GM19025 (cell line): ENCODE measurements at regions not wholly inside any gene's neighbourhood (a gene's known extent, or its start where the extent isn't known, plus 50 kb on each side); places are given as distances from the start of the nearest gene placed in this dataset.
"Not testable (repeated sequence)": the region's sequence is repeated elsewhere in the genome, so short reads cannot be mapped to it uniquely, and the experiment has no call there.

Source experiments
- ATAC-seq: cut with Tn5 transposase; IDR thresholded peaks from one replicate; pipeline ENCODE4 v1.9.1; 2021; ENCODE audit warnings: mild to moderate bottlenecking, low read depth, moderate library complexity; ENCODE audit not compliant: unreplicated experiment

GRCh38 chr10:85080934-85081333 is 752.5 kb downstream of the CCSER2 start:
- no peak for ATAC-seq

GRCh38 chr10:85098835-85099521 is 770.6 kb downstream of the CCSER2 start:
- no peak for ATAC-seq

DNA sequence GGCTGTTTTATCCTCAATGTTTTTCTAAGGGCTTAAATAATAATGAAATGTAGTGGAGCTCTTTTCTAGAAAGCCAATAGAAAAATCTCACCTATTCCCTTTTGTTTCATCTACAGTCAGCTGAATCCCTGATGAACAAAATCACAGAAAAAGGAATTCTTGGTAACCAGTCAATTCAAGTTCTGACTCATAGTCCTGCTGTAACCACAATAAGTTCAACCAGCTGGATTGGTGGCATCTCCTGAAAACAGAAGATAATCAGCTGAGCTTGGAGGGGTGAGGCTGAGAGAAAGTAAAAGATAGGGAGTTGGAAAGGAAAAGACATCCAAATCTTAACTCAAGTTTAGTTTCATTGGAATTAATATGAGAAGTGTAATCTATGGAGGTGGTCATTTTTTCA is 772.1 kb downstream of the CCSER2 start:
- no peak for ATAC-seq

GRCh38 chr10:85105614-85106255 is 777.3 kb downstream of the CCSER2 start:
- ATAC-seq: no peak

DNA sequence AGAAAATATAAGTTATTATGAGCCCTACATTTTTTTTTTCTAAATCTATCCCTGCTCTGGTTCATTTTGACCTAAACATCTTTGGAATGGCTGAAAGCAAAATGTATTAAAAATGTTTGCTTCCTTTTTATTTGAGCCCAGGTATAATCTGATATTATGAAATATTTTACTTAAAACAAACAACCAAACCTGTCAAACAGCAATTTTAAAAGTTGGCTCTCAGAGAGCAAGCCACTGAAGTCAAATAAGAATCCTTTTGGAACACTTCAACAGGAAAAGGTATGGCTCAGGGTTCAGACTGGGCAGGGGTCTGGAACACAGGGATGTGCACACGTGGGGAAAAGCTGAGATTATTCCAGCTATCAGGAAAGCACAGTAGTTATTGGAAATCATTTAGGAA is 782.9 kb downstream of the CCSER2 start:
- no peak for ATAC-seq

DNA sequence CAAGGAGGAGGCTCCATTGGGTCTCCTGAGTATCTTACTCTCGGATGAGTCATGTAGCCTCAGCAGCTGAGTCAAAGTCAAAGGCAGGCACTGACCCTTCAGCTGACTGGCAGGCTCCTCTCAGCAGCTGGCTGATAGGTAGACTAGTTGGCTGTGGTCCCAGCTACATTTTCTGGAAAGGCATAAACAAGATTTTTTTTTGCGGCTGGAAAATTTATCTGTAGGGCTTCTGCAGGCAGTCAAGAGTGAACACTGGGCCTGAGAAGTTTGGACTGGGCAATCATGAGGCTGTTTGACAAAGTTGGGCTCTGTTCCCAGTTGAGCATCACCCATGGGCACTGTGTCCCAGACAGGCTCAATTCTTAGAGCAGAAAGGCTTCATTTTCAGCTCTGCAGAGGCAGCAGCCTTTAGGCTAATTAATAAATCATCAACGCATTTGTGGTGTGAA is 796.2 kb downstream of the CCSER2 start:
- no peak for ATAC-seq

DNA sequence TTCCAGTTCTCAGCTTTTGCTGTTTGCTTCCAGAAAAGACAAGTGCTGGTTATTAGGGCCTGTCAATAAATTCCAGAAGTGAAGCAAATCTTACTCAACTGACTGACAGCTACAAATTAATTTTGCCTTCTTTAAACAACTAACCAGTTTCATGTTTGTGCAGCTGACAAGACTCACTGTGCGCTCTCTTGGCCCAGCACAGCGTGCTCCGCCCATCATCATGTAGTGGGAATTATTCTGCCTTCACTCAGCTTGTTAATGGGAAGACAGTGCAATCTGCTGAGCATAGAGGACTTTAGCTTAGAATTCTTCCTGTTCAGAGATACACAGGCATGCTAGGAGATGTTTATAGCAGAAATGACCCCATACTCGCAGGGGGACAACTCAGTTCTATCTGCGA is 808.9 kb downstream of the CCSER2 start:
- ATAC-seq: no peak

GRCh38 chr10:85138046-85138445 is 809.7 kb downstream of the CCSER2 start:
- ATAC-seq: no peak

GRCh38 chr10:85139124-85139523 is 810.7 kb downstream of the CCSER2 start:
- ATAC-seq: no peak

- not testable (repeated sequence) for ATAC-seq
Measured at GRCh38 chr10:85141520-85141919, 813.1 kb downstream of the CCSER2 start.

DNA sequence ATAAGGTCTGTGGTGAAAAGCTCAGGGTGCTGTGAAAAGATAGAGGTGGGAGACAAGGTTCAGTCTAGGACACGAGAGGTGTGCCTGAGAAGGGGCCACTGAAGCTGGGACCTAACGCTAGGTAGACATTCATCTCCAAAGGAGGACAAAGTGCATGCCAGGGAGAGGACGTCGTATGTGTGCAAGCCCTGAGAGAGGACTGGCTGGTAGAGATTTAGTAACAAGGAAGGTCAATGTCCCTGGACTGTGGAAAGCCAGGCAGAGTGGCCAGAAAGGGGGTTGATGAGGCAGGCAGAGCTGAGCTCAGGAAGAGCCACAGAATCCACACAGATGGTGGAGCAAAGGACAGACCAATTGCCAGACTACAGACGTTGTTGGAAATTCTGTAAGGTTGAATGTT is 817.6 kb downstream of the CCSER2 start:
- no peak for ATAC-seq

DNA sequence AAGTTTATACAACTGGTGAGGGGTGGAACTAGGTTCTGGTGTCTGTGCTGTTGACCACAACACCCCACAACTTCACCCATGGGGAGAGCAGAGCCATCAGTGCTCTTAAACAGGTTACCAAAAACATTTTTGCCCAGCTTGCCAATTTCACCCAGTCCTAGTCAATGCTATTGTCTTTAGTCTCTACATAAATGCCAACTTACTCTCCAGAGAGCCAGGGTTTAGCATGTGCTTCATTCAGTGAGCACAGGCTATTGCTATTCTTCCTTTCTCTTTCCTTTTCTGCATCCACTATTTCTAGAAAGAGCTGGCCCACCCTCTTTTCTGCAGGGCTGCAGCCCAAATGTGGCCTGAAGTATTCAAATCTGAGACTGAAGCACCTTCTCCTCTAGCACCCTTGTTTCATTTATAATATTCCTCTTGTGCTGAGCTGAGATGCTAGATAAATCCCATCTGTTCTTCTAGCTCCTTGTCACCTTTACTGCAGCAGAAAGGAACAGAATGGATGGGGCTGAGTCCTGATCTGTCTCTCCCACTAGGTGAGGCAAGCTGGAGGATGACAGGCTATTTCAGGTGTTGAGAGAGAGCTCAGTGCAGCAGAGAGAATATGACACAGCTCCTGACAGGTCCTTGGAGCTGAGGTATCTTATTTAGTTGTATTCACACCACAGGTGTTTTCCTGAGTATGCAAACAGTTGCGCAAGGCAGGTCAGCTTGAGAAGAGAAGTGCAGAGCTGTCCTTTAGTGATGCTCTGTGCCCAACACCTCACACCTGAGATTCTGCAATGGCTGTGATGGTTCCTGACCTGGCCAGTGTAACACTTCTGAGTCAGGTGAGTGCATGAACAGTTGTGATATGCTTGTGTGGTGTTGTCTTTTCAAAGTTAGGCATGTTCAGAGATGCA is 819.2 kb downstream of the CCSER2 start:
- ATAC-seq: no peak

GRCh38 chr10:85148693-85149640 is 820.6 kb downstream of the CCSER2 start:
- no peak for ATAC-seq

- ATAC-seq: no peak
Measured at GRCh38 chr10:85149766-85150165, 821.4 kb downstream of the CCSER2 start.

DNA sequence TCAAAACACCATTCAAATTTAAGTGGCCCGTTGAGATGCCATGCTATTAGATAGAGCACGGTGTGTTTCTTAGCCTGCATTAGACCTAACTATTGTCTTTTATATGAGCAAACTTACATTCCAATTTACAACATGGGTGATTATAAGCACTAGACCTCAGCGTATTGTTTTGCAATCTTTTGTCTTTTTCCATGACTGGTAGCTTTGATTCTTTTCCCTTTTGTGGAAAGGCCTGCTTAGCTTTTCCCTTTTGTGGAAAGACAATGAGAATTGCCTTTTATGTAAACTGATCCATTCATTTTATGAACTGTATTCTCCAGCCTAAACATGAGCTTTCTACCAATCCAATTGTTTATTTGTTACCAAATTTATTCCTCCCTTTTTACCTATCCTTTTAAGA is 823.1 kb downstream of the CCSER2 start:
- no peak for ATAC-seq

DNA sequence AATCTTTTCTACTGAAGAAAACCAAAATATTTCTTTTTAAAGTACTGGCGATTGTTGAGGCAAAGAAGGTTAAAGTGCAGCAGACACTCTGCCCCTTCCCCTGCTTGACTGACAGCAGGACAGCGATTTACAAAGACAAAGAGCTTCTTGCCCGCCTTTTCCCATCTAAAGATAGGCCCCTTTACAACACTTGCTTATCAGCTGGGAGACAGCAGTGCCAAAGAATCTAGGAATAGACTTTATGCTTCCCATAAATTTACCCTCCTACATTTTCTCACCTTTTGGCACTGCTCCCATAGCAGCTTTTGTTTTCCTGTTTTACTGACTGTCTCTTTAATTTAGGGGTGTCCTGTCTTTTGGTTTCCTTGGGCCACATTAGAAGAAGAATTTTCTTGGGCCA is 824.1 kb downstream of the CCSER2 start:
- no peak for ATAC-seq

DNA sequence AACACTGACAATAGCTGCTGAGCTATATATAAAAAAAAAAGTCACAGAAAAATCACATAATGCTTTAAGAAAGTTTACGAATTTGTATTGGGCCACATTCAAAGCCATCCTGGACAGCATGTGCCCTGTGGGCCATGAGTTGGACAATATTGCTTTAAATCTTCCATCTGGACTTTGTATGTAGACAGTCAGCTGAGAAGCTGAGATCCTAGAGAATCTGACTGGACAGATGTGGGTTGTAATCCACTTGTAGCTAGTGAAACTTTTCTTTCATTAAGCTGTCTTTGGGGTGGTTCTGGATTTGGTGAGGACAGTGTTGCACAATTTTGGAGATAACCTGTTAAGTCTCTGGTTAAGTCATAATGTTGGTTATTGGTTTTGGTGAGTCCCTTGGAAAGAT is 824.5 kb downstream of the CCSER2 start:
- no peak for ATAC-seq

DNA sequence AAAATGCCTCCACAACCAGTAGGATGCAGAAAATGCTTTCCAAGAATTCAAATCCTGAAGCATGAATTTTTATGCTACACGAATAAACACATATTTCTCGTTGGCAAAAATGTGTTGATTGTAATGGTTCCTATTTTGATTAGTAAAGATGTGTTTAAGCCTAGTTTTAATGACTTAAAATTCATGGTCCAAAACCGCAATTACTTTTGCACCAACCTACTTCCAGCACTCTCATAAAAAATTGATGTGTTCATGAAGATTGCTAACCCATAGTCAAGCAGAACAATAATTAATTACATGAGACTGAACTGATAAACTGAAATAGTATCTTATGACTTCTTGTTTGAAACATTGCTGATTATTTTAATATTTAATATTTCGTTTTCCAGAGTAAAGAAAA is 828.8 kb downstream of the CCSER2 start:
- no peak for ATAC-seq

DNA sequence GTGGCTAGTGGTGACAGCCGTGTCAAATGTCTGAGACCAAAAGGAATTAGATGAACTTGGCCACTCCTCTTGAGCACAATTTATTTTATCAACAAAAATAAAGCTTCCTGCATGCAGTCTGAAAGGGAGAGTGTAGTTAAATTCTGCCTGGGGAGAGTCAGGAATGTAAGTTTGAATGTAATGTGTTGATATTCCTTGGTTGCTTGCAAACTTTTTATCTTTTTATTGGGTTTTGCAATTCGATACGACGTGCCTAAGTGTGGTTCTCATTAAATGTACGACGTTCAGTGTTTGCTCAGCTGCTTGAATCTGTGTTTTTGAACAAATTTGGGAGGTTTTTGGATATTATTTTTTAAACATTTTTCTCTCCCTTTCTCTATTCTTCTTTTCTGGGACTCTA is 839.9 kb downstream of the CCSER2 start:
- no peak for ATAC-seq

- no peak for ATAC-seq
Measured at GRCh38 chr10:85170026-85170425, 841.6 kb downstream of the CCSER2 start.
